ENCODE measurements at regions not wholly inside any gene's neighbourhood (a gene's known extent, or its start where the extent isn't known, plus 50 kb on each side); places are given as distances from the start of the nearest gene placed in this dataset.
"Not testable (repeated sequence)": the region's sequence is repeated elsewhere in the genome, so short reads cannot be mapped to it uniquely, and the experiment has no call there.

GRCh38 chr4:152188801-152189200 is 347.1 kb downstream of the FBXW7 start:
- no peak for DNase-seq (ENCODE audit: low read depth)
- ChIA-PET POLR2A (no interaction called here), CTCF (no interaction called here)
- no peak for TF ChIP-seq CTCF (IDR thresholded peaks at IDR 0.05; ENCODE audit: insufficient read depth, low read depth, low read length)
- Histone ChIP-seq H3K27me3 (ENCODE audit: control insufficient read depth, insufficient read depth, low read length) (peaks cover 2% of the 10 kb centered on the region; the same call in 1 of the 2 replicates), H3K36me3 (ENCODE audit: control insufficient read depth, insufficient read depth, low read length) (no peaks in the 10 kb centered on the region), H3K4me3 (ENCODE audit: low read depth, low read length) (no peak overlapping the region)

GRCh38 chr4:152187693-152188092 is 348.2 kb downstream of the FBXW7 start:
- ChIA-PET POLR2A (no interaction called here), CTCF (interaction anchor here (1.0 kb wide), 1 partner anchor 9 kb away, joined by 3 read pairs; no protein-coding TSS in a partner anchor)
- DNase-seq (ENCODE audit: low read depth): no peak
- peaks cover 2% of the 10 kb centered on the region; the same call in 1 of the 2 replicates for H3K27me3 ChIP-seq (ENCODE audit: control insufficient read depth, insufficient read depth, low read length)
- no peak overlapping the region for H3K4me3 ChIP-seq (ENCODE audit: low read depth, low read length)
- no peaks in the 10 kb centered on the region for H3K36me3 ChIP-seq (ENCODE audit: control insufficient read depth, insufficient read depth, low read length)
- no peak for TF ChIP-seq CTCF (IDR thresholded peaks at IDR 0.05; ENCODE audit: insufficient read depth, low read depth, low read length)

GRCh38 chr4:152185786-152186550 is 349.9 kb downstream of the FBXW7 start:
- no peak for TF ChIP-seq CTCF (IDR thresholded peaks at IDR 0.05; ENCODE audit: insufficient read depth, low read depth, low read length)
- POLR2A ChIA-PET: no interaction called here
- CTCF ChIA-PET: interaction anchor here (0.5 kb wide), 1 partner anchor 63 kb away, joined by 3 read pairs; no protein-coding TSS in a partner anchor
- Histone ChIP-seq H3K36me3 (ENCODE audit: control insufficient read depth, insufficient read depth, low read length) (no peaks in the 10 kb centered on the region), H3K4me3 (ENCODE audit: low read depth, low read length) (no peak overlapping the region), H3K27me3 (ENCODE audit: control insufficient read depth, insufficient read depth, low read length) (peaks cover 2% of the 10 kb centered on the region; the same call in 1 of the 2 replicates)
- DNase-seq (ENCODE audit: low read depth): no peak

GRCh38 chr4:152181150-152181549 is 354.7 kb downstream of the FBXW7 start:
- CTCF ChIA-PET: no interaction called here
- peaks cover 4% of the 10 kb centered on the region for H3K27me3 ChIP-seq (ENCODE audit: control insufficient read depth, insufficient read depth, low read length)
- no peak overlapping the region for H3K4me3 ChIP-seq (ENCODE audit: low read depth, low read length)
- no peak for DNase-seq (ENCODE audit: low read depth)
- TF ChIP-seq CTCF (IDR thresholded peaks at IDR 0.05; ENCODE audit: insufficient read depth, low read depth, low read length): no peak
- POLR2A ChIA-PET: no interaction called here
- H3K36me3 ChIP-seq (ENCODE audit: control insufficient read depth, insufficient read depth, low read length): no peaks in the 10 kb centered on the region

GRCh38 chr4:152180369-152180768 is 355.5 kb downstream of the FBXW7 start:
- no peak for TF ChIP-seq CTCF (IDR thresholded peaks at IDR 0.05; ENCODE audit: insufficient read depth, low read depth, low read length)
- POLR2A ChIA-PET: no interaction called here
- CTCF ChIA-PET: no interaction called here
- no peaks in the 10 kb centered on the region for H3K36me3 ChIP-seq (ENCODE audit: control insufficient read depth, insufficient read depth, low read length)
- no peak for DNase-seq (ENCODE audit: low read depth)
- peaks cover 6% of the 10 kb centered on the region for H3K27me3 ChIP-seq (ENCODE audit: control insufficient read depth, insufficient read depth, low read length)
- no peak overlapping the region for H3K4me3 ChIP-seq (ENCODE audit: low read depth, low read length)

GRCh38 chr4:152177538-152177937 is 358.4 kb downstream of the FBXW7 start:
- CTCF ChIA-PET; H3K36me3 ChIP-seq (ENCODE audit: control insufficient read depth, insufficient read depth, low read length); H3K27me3 ChIP-seq (ENCODE audit: control insufficient read depth, insufficient read depth, low read length); POLR2A ChIA-PET; H3K4me3 ChIP-seq (ENCODE audit: low read depth, low read length); DNase-seq (ENCODE audit: low read depth): not testable (repeated sequence)

All from BJ (cell line).